ENCODE measurements at regions not wholly inside any gene's neighbourhood (a gene's known extent, or its start where the extent isn't known, plus 50 kb on each side); places are given as distances from the start of the nearest gene placed in this dataset.

- TF ChIP-seq CTCF (IDR thresholded peaks at IDR 0.05 in 8 of 11, conservative IDR thresholded peaks at IDR 0.05 in 3 of 11), result no peak
- no peak for TF ChIP-seq POLR2A (IDR thresholded peaks at IDR 0.05)
- TF ChIP-seq POLR2AphosphoS5 (IDR thresholded peaks at IDR 0.05), result no peak
Observed at GRCh38 chr10:130921911-130922440, 389.5 kb downstream of the TCERG1L start.
